A204.1 (cell line): ENCODE measurements at regions not wholly inside any gene's neighbourhood (a gene's known extent, or its start where the extent isn't known, plus 50 kb on each side); places are given as distances from the start of the nearest gene placed in this dataset.
"Not testable (repeated sequence)": the region's sequence is repeated elsewhere in the genome, so short reads cannot be mapped to it uniquely, and the experiment has no call there.

Experiments used
- FAIRE-seq: peaks from 2 replicates; lab custom pipeline; 2012; peaks lifted over from hg19 to GRCh38; lab: Jason Lieb, UNC

- no peak for FAIRE-seq
These were observed 647.8 kb upstream of the MARCKS start for GRCh38 chr6:113209315-113209714.

DNA sequence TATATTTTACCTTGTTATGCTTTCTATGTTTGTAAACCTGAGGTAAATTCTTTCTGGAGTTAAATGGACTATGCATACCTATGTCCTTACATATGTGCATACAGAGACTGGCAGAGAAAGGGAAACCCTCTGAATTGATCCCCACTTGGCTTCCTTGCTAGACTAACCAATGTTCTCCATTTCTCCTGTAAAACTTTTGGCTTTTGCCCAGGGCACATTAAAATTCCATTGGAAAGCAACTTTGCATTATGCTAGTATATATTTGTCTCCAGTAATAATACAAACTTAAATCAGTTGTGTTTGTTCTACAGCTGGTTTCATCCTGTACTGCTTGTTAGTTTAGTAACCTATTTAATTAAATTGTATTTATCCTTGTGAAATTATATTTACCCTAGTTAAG lies 646.0 kb upstream of the MARCKS start:
- no peak for FAIRE-seq

GRCh38 chr6:113219783-113220182 lies 637.4 kb upstream of the MARCKS start:
- no peak for FAIRE-seq

DNA sequence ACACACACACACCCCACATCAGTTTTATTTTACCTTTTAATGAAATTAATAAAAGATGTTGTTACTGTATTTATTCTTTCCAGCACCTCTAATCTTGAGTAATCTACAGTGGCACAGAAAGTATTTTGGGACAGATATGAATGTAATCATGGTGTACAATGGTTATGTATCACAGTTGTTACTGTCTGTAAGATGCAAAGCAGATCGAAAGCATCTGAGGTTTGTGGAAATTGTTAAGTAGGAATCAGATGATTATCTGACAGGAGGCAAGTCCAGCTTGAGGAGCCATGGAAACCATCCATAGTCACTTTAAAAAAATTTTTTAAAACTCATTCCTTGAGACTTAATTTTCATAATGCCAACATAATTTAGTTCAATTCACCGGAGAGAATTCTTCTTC lies 636.3 kb upstream of the MARCKS start:
- FAIRE-seq, result no peak

- no peak for FAIRE-seq
These were observed 635.3 kb upstream of the MARCKS start for GRCh38 chr6:113221850-113222249.

DNA sequence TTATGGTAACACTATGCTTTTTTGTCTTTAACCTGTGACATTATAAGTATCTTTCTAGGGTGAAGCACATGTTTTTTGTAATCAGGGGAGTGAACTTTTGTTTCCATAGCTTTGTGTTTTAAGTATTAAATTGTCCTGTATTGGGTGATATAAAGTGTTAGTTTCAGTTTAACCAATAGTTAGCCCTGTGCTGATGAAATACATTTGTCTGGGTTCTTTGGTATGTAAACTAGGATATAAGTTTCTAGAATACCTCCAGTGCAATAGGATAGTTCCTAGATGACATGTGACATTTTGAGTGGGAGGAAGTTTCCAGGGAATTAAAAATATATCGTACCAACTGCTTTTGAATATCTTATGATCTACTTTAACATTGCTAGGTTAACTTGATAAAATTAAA lies 611.0 kb upstream of the MARCKS start:
- no peak for FAIRE-seq

DNA sequence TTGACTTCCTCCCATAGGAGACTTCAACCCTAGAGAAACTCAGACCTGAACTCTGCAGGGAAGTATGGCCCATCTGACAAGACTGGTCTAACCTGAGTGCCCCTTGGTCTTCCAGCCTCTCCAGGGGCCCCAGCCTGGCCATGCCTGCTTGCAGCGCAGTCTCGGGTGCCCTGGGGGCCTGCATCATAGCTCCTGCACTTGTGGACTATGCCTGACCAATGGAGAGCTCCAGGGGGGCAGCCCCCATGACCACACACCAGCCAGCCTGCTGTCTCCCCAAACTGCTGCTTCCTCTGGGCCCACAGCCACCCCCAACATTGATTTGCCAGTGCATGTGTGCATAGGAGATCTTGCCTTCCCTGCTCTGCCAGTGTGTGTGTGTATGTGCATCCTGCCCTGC lies 608.6 kb upstream of the MARCKS start:
- no peak for FAIRE-seq

DNA sequence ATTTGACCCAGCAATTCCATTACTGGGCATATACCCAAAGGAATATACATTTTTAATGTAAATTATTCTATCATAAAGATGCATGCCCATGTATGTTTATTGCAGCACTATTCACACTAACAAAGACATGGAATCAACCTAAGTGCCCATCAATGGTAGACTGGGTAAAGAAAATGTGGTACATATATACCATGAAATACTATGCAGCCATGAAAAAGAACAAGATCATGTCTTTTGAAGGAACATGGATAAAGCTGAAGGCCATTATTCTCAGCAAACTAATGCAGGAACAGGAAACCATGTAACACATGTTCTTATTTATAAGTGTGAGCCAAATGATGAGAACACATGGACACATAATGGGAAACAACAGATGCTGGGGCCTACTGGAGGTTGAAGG lies 603.0 kb upstream of the MARCKS start:
- not testable (repeated sequence) for FAIRE-seq

- FAIRE-seq, result no peak
These were observed 598.4 kb upstream of the MARCKS start for GRCh38 chr6:113258771-113259170.

DNA sequence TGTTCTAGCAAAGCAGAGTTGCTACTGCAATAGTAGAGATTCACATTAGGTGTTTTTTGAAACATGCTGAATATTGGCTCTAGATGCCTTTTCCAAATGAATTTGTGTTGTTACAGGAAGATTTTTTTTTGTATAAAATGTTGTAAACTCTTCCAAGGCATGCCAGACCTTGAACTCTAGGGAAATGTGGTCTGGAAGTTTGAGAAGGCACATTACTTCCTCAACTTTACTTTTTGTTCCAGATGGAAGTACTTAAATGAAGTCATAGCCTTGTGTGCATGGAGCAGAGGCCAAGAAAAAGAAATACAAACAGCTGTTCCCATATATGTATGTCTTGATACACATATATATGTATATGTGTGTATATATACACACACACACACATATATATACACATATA lies 585.7 kb upstream of the MARCKS start:
- FAIRE-seq, result no peak

GRCh38 chr6:113276601-113277000 lies 580.5 kb upstream of the MARCKS start:
- no peak for FAIRE-seq

DNA sequence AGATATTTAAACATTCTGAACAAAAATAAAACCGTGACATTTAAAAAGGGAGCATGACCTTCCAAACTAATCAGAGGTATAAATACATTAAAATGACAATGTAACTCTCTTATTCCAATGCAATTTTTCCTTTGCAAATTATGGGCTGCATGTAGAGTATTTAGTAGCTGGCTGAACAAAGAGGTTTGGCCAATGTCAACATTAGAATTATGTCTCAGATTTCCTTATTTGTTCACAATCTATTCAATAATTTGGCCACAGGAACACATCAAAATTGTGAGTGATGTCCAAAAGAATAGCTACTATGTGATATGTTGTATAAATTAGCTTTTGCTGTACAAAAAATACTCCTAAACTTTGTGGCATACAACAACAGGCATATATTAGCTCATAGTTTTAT lies 580.0 kb upstream of the MARCKS start:
- no peak for FAIRE-seq

DNA sequence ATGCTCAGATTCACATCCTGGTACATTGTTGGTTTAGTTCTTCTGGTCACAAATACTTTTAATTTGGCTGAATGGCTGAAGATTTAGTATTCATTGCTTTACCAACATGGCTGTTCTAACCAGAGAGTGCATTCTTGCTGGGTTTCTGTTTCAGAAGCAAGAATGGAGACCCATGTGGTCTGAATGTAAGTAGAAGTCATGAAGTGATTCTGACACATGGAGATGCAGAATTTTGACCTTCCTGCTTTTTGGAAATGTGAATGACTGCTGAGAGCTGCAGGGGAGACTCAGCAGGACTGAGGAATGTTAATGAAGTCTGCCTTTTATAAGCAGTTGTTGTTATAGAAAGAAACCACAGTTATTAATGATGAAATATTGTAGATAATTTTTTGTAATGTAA lies 576.1 kb upstream of the MARCKS start:
- FAIRE-seq, result no peak

DNA sequence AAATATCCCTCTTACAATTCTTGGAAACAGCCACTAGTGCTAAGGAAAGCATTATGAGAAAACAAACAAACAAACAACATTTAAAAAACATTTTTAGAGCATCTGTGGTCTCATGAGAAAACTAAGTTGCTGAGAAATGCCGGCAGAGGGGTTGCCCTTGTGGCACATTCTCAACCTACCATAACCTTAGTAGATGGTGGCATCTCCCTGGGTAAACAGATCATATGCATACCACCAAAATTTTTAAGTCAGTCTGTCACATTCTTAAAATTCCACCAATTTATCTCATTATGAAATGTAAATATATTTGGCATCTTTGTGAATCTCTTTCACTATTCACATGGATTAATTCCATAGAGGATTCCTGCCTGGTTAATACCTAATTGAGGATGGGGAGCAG lies 575.7 kb upstream of the MARCKS start:
- no peak for FAIRE-seq

DNA sequence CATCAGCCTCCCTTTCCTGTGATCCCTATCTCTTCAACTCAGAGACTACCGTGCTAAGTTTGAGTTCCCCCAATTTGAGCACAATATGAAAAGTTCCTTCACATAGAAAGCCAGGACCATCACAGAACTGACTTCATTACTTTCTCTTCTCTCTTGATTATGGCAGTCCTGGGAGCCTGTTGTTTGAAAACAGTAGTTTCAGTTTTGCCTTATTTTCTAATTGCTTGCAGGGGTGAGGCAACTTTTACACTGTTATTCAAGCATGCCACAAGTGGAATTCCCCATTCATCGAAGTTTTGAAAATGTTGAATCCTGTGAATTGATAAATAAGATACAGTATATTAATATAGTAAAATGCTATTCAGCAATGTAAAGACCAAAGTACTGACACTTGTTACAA lies 569.7 kb upstream of the MARCKS start:
- FAIRE-seq, result no peak

GRCh38 chr6:113288409-113288808 lies 568.7 kb upstream of the MARCKS start:
- FAIRE-seq, result no peak

GRCh38 chr6:113289166-113289565 lies 568.0 kb upstream of the MARCKS start:
- FAIRE-seq, result no peak

- FAIRE-seq, result no peak
These were observed 566.5 kb upstream of the MARCKS start for GRCh38 chr6:113290684-113291083.

DNA sequence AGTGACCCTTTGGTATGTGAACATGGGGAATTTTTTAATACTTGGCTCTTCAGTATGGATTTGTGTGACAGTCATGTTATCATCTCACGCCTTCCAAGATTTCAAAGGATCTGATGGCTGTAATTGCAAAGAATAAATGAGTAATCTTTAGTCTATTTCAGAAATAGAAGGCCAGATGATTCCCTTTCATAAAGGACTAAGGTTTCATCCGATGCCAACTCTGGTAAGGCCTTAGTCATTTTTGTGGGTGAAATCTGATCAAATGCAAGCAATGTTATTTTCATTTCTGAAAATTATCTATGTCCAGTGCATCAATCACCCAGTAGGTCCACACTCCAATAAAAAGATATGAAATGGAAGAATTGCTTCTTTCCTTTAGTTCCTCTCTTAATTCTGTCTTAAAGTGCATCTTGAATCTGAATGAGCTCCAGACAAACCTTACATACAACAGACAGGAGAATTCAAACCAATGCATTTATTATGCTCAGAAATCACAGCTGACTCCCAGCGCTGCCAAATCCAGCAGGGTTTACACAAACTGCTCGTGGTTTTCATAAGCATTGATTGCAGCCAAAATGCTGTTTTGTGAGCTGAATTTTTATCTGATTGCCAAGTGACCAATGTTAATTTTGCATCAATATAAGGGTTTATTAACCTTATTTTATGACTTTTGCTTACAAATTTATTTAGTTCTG lies 565.2 kb upstream of the MARCKS start:
- no peak for FAIRE-seq

GRCh38 chr6:113292646-113293422 lies 564.3 kb upstream of the MARCKS start:
- FAIRE-seq, result no peak

DNA sequence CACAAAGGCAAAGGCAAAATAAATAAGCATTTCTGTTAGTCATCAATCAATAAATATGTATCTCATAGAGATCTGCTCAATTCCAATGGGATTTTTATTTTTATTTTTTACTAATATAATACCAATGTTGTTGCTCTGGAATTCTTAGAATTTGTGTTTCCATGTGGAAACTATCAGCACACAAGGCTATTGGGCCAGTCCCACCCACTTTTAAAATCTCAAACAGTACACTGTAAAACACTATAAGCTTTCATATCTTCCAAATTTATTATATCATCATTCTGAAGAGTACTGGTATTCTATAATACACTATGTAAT lies 563.8 kb upstream of the MARCKS start:
- FAIRE-seq, result no peak

- no peak for FAIRE-seq
These were observed 557.6 kb upstream of the MARCKS start for GRCh38 chr6:113299531-113299930.

GRCh38 chr6:113301651-113302050 lies 555.5 kb upstream of the MARCKS start:
- FAIRE-seq, result no peak

DNA sequence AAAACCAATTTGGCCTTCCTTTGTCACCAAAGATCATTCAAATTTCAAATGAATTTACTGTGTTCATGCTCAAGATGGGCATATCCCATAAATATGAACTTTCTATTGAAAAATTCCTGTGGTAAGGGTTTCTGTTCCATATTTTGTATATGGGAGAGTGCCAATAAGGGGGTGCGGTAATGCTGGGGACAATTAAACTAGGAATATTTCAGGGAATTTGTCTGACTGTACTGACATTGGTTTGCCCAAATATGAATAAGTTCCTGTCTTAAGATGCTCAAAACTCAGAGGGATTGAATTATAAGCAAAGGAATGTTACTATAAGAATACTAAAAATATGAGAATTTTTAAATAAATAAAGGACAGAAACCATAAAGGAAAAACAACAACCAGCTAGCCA lies 553.0 kb upstream of the MARCKS start:
- FAIRE-seq, result no peak
